GM12878 (cell line): ENCODE measurements at regions not wholly inside any gene's neighbourhood (a gene's known extent, or its start where the extent isn't known, plus 50 kb on each side); places are given as distances from the start of the nearest gene placed in this dataset.

Experiments used
- ATAC-seq: fragments of 200-7000 bp; cut with Tn5 transposase; 3 replicates; pipeline ENCODE4 v1.9.1; 2020; ENCODE audit warnings: mild to moderate bottlenecking, moderate library complexity
- BruUV-seq: library from RNA; stranded (reverse); fragments of 400-500 nt; replicated peaks from 2 replicates; lab custom pipeline; 2021; lab: Mats Ljungman, UMichigan
- CTCF ChIA-PET: fragments of 300-600 bp; sonication (Branson Sonifier 250); formaldehyde crosslinking; extraction: SDS; loops from one replicate; lab custom pipeline; 2021; ENCODE audit warnings: inconsistent platforms; lab: Yijun Ruan, JAX
- POLR2A ChIA-PET: fragments of 350-600 bp; formaldehyde crosslinking; extraction: SDS; loops from one replicate; lab custom pipeline; 2021; ENCODE audit warnings: inconsistent platforms; lab: Charles Lee
- RAD21 ChIA-PET: fragments of 300-600 bp; sonication (Branson Sonifier 250); formaldehyde crosslinking; loops from one replicate; lab custom pipeline; 2023; ENCODE audit warnings: antibody characterized with exemption; ENCODE audit not compliant: unreplicated experiment; lab: Charles Lee
- SMC1A ChIA-PET: fragments of 300-600 bp; sonication (Branson Sonifier 250); formaldehyde crosslinking; loops from one replicate; lab custom pipeline; 2023; ENCODE audit not compliant: unreplicated experiment, uncharacterized antibody; lab: Charles Lee
- DNase-seq: peaks from one replicate; pipeline ENCODE4 v3.0.0-alpha.2; 2011; ENCODE audit warnings: low read depth, low spot score
- FAIRE-seq: peaks from 3 replicates; lab custom pipeline; 2011; peaks lifted over from hg19 to GRCh38; lab: Jason Lieb, UNC
- H2AFZ ChIP-seq: 2 replicates; pipeline ENCODE4 v1.6.0; 2011; ENCODE audit warnings: low read depth, low read length, control low read depth; ENCODE audit not compliant: control insufficient read depth
- H3K27ac ChIP-seq: 2 replicates; pipeline ENCODE4 v1.5.1; 2011; ENCODE audit warnings: control low read depth; ENCODE audit not compliant: control insufficient read depth, insufficient read depth
- H3K27me3 ChIP-seq, 2 experiments: replicated peaks in 1 of 2; 2 replicates each; pipeline versions ENCODE4 v1.6.0 to v1.6.1; 2011; ENCODE audit warnings: low read length in 1 of 2; ENCODE audit not compliant: control insufficient read depth in 2 of 2, insufficient read depth in 2 of 2
- H3K36me3 ChIP-seq, 2 experiments: 2 replicates each; pipeline ENCODE4 v1.5.1; 2011; ENCODE audit warnings: low read length in 1 of 2; ENCODE audit not compliant: control insufficient read depth in 2 of 2, insufficient read depth in 2 of 2
- H3K4me1 ChIP-seq: 2 replicates; pipeline ENCODE4 v1.6.1; 2011; ENCODE audit warnings: mild to moderate bottlenecking, low read length, moderate library complexity, mixed read lengths; ENCODE audit not compliant: control insufficient read depth, insufficient read depth
- H3K4me2 ChIP-seq: 2 replicates; pipeline ENCODE4 v1.6.0; 2011; ENCODE audit warnings: control low read depth; ENCODE audit not compliant: control insufficient read depth, insufficient read depth
- H3K4me3 ChIP-seq: fragments of 200-600 bp; sonication (generic); 2 replicates; pipeline ENCODE4 v1.5.1; 2016
- H3K79me2 ChIP-seq: 2 replicates; pipeline ENCODE4 v1.6.0; 2011; ENCODE audit warnings: low read length; ENCODE audit not compliant: control insufficient read depth, insufficient read depth
- H3K9ac ChIP-seq: 2 replicates; pipeline ENCODE4 v1.8.0; 2011; ENCODE audit warnings: low read length, control low read depth, mixed read lengths; ENCODE audit not compliant: control insufficient read depth, insufficient read depth
- H3K9me3 ChIP-seq: replicated peaks from 3 replicates; pipeline ENCODE4 v1.5.1; 2011; ENCODE audit warnings: mild to moderate bottlenecking, low read length; ENCODE audit not compliant: control insufficient read depth, insufficient read depth
- H4K20me1 ChIP-seq: 2 replicates; pipeline ENCODE4 v1.6.0; 2011; ENCODE audit not compliant: control insufficient read depth, insufficient read depth
- CBFB ChIP-seq: IDR thresholded peaks from 2 replicates; pipeline ENCODE4 v1.6.1; 2016; ENCODE audit warnings: antibody characterized with exemption, low read depth
- HDAC6 ChIP-seq: fragments of 200-600 bp; sonication (generic); IDR thresholded peaks from one replicate; pipeline ENCODE4 v1.8.0; 2017; ENCODE audit warnings: antibody characterized with exemption; ENCODE audit not compliant: unreplicated experiment
- JUND ChIP-seq: IDR thresholded peaks from 2 replicates; pipeline ENCODE4 v1.6.1; 2012; ENCODE audit warnings: low read depth, mild to moderate bottlenecking, low read length, improper control_type of control experiment, moderate library complexity
- MYB ChIP-seq: fragments of 150-350 bp; IDR thresholded peaks from 2 replicates; pipeline ENCODE4 v1.6.1; 2014; ENCODE audit warnings: mild to moderate bottlenecking, low read depth, low read length, borderline replicate concordance
- NRF1 ChIP-seq: conservative IDR thresholded peaks from 2 replicates; pipeline ENCODE4 v1.6.1; 2011; ENCODE audit warnings: mild to moderate bottlenecking, low read depth, low read length, improper control_type of control experiment
- RAD21 ChIP-seq: IDR thresholded peaks from 2 replicates; pipeline ENCODE4 v1.6.1; 2011; ENCODE audit warnings: mild to moderate bottlenecking, low read depth, low read length, moderate library complexity; ENCODE audit not compliant: insufficient read depth
- RCOR1 ChIP-seq: conservative IDR thresholded peaks from 2 replicates; pipeline ENCODE4 v1.6.1; 2012; ENCODE audit warnings: low read depth, low read length, improper control_type of control experiment
- TBL1XR1 ChIP-seq: IDR thresholded peaks from 2 replicates; pipeline ENCODE4 v1.6.1; 2012; ENCODE audit warnings: low read depth, low read length, improper control_type of control experiment
- WGBS: methylation state at CpG from one replicate; pipeline ENCODE4 v1.1.6; 2016; ENCODE audit warnings: low lambda C conversion rate; ENCODE audit not compliant: insufficient replicate concordance, insufficient coverage; ENCODE audit errors: missing lambda C conversion rate; 5-methylcytosine and 5-hydroxymethylcytosine counted together
- in situ Hi-C: fragments of 300-500 bp; cut with MboI; formaldehyde crosslinking; loops from 9 replicates; pipeline ENCODE4 v1.14.3; 2018; ENCODE audit warnings: mixed read lengths
- intact Hi-C: fragments of 100-400 bp; cut with micrococcal nuclease; formaldehyde crosslinking; loops from one replicate; pipeline ENCODE4 v1.14.2; 2022; ENCODE audit not compliant: unreplicated experiment
- TF ChIP-seq, protein P1 (sequence below): fragments of 450-650 bp; IDR thresholded peaks from 2 replicates; pipeline ENCODE4 v1.6.1; 2017; ENCODE audit warnings: mild to moderate bottlenecking, moderate library complexity
- TF ChIP-seq, protein P2 (sequence below): fragments of 450-650 bp; IDR thresholded peaks from 2 replicates; pipeline ENCODE4 v1.6.1; 2016; ENCODE audit warnings: mild to moderate bottlenecking
- TF ChIP-seq, protein P3 (sequence below): fragments of 450-650 bp; IDR thresholded peaks from 2 replicates; pipeline ENCODE4 v1.6.1; 2016; ENCODE audit warnings: mild to moderate bottlenecking
- TF ChIP-seq, protein P4 (sequence below): IDR thresholded peaks from 2 replicates; pipeline ENCODE4 v1.6.1; 2012; ENCODE audit warnings: low read depth, low read length, improper control_type of control experiment
- TF ChIP-seq, protein P5 (sequence below): IDR thresholded peaks from 2 replicates; pipeline ENCODE4 v1.6.1; 2012; ENCODE audit warnings: low read depth, low read length, improper control_type of control experiment

DNA sequence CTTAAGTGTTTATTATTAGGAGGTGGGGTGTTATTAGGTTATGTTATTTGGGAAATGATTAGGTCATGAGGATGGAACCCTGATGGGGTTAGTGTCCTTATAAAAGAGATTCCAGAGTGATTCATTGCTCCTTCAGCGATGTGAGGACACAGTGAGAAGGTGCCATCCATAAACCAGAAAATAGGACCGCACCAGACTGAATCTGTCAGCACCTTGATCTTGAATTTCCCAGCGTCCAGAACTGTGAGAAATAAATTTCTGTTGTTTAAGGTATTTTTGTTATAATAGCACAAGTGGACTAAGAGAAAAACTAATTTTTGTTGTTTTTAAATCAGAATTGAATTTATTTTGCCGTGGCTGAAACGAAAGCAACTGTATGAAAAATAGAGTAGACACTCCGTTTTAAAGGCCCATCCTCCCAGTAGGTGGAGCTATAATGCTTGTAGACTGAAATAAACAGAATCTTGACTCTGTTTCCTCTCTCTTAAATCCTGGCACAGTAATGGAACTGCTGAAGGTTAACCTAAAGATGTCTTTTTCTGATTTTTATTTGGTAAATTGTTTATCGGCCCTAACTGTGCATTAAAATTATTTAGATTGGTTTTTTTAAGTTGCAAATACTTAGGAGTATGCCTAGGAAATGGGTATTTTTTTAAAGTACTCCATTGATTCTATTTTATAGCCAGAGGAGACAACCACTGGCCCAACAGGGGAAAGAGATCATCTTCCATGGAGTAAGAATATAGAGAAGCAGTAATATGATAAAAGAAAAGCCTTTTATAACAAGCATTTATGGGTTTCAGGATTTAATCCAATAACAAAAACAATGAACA, 133.2 kb upstream of the ADAMTS3 start (continued):
- TF ChIP-seq RAD21: peak; percentile 78
- TF ChIP-seq, protein P1, sequence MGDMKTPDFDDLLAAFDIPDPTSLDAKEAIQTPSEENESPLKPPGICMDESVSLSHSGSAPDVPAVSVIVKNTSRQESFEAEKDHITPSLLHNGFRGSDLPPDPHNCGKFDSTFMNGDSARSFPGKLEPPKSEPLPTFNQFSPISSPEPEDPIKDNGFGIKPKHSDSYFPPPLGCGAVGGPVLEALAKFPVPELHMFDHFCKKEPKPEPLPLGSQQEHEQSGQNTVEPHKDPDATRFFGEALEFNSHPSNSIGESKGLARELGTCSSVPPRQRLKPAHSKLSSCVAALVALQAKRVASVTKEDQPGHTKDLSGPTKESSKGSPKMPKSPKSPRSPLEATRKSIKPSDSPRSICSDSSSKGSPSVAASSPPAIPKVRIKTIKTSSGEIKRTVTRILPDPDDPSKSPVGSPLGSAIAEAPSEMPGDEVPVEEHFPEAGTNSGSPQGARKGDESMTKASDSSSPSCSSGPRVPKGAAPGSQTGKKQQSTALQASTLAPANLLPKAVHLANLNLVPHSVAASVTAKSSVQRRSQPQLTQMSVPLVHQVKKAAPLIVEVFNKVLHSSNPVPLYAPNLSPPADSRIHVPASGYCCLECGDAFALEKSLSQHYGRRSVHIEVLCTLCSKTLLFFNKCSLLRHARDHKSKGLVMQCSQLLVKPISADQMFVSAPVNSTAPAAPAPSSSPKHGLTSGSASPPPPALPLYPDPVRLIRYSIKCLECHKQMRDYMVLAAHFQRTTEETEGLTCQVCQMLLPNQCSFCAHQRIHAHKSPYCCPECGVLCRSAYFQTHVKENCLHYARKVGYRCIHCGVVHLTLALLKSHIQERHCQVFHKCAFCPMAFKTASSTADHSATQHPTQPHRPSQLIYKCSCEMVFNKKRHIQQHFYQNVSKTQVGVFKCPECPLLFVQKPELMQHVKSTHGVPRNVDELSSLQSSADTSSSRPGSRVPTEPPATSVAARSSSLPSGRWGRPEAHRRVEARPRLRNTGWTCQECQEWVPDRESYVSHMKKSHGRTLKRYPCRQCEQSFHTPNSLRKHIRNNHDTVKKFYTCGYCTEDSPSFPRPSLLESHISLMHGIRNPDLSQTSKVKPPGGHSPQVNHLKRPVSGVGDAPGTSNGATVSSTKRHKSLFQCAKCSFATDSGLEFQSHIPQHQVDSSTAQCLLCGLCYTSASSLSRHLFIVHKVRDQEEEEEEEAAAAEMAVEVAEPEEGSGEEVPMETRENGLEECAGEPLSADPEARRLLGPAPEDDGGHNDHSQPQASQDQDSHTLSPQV: 0 out of 2 replicates have a peak, but pooled peaks have one; percentile 14
- TF ChIP-seq, protein P2, sequence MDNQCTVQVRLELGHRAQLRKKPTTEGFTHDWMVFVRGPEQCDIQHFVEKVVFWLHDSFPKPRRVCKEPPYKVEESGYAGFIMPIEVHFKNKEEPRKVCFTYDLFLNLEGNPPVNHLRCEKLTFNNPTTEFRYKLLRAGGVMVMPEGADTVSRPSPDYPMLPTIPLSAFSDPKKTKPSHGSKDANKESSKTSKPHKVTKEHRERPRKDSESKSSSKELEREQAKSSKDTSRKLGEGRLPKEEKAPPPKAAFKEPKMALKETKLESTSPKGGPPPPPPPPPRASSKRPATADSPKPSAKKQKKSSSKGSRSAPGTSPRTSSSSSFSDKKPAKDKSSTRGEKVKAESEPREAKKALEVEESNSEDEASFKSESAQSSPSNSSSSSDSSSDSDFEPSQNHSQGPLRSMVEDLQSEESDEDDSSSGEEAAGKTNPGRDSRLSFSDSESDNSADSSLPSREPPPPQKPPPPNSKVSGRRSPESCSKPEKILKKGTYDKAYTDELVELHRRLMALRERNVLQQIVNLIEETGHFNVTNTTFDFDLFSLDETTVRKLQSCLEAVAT: no peak
- TF ChIP-seq, all 136 proteins: peak for 5

DNA sequence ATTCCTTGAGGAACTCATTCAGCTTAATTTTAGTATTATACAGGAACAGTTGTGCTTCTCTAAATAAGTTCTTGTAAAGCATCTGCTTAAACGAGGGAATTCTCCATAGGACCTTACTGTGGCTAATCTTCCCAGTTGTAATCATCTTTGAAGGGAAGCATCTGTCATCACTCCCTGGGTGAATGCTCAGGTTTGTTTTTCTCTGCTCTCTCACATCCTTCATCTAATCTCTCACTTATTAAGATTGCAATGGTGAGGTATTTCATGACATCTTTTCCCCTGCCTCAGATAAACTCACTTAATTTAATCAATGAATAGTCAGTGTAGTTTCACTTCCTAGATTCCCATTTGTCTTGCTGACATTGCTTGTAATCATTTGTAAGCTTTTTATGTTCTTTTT, 121.8 kb upstream of the ADAMTS3 start:
- BruUV-seq: no TSS peak
- ChIA-PET POLR2A (no interaction called here), SMC1A (no interaction called here), RAD21 (no interaction called here), CTCF (no interaction called here)
- Histone ChIP-seq H3K27me3 (no peaks in the 10 kb centered on the region), H3K4me3 (no peak overlapping the region), H3K79me2 (no peaks in the 10 kb centered on the region), H3K36me3 (no peaks in the 10 kb centered on the region), H2AFZ (no peak overlapping the region), H4K20me1 (no peaks in the 10 kb centered on the region), H3K4me2 (no peak overlapping the region), H3K4me1 (no peaks in the 10 kb centered on the region), H3K27ac (no peak overlapping the region), H3K9me3 (no peaks in the 10 kb centered on the region), H3K9ac (no peak overlapping the region)
- in situ Hi-C loops: no loop called here
- DNase-seq (no peak), FAIRE-seq (no peak), ATAC-seq (no peak)
- 0% methylated on average over 1 of the region's 1 CpG for WGBS
- intact Hi-C loops: no loop called here
- TF ChIP-seq NRF1 (no peak), MYB (no peak), RCOR1 (no peak), TBL1XR1 (no peak), HDAC6 (no peak), CBFB (no peak), JUND (no peak)
- TF ChIP-seq, protein P3, sequence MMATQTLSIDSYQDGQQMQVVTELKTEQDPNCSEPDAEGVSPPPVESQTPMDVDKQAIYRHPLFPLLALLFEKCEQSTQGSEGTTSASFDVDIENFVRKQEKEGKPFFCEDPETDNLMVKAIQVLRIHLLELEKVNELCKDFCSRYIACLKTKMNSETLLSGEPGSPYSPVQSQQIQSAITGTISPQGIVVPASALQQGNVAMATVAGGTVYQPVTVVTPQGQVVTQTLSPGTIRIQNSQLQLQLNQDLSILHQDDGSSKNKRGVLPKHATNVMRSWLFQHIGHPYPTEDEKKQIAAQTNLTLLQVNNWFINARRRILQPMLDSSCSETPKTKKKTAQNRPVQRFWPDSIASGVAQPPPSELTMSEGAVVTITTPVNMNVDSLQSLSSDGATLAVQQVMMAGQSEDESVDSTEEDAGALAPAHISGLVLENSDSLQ: no peak
- TF ChIP-seq, protein P4, sequence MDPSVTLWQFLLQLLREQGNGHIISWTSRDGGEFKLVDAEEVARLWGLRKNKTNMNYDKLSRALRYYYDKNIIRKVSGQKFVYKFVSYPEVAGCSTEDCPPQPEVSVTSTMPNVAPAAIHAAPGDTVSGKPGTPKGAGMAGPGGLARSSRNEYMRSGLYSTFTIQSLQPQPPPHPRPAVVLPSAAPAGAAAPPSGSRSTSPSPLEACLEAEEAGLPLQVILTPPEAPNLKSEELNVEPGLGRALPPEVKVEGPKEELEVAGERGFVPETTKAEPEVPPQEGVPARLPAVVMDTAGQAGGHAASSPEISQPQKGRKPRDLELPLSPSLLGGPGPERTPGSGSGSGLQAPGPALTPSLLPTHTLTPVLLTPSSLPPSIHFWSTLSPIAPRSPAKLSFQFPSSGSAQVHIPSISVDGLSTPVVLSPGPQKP: no peak
- TF ChIP-seq, protein P5, sequence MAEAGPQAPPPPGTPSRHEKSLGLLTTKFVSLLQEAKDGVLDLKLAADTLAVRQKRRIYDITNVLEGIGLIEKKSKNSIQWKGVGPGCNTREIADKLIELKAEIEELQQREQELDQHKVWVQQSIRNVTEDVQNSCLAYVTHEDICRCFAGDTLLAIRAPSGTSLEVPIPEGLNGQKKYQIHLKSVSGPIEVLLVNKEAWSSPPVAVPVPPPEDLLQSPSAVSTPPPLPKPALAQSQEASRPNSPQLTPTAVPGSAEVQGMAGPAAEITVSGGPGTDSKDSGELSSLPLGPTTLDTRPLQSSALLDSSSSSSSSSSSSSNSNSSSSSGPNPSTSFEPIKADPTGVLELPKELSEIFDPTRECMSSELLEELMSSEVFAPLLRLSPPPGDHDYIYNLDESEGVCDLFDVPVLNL: no peak
